MM.1S (cell line): ENCODE measurements at regions not wholly inside any gene's neighbourhood (a gene's known extent, or its start where the extent isn't known, plus 50 kb on each side); places are given as distances from the start of the nearest gene placed in this dataset.

Experiments used
- DNase-seq: peaks from one replicate; pipeline ENCODE4 v3.0.0-alpha.2; 2015
- H2AFZ ChIP-seq: fragments of 300-600 bp; sonication (generic); 2 replicates; pipeline ENCODE4 v1.6.0; 2016; ENCODE audit warnings: antibody characterized with exemption, low read length
- H3F3A ChIP-seq: fragments of 300-600 bp; sonication (generic); 2 replicates; pipeline ENCODE4 v1.6.1; 2016; ENCODE audit warnings: mild to moderate bottlenecking, antibody characterized with exemption, low read length, moderate library complexity, mixed read lengths; ENCODE audit not compliant: insufficient read depth
- H3K27ac ChIP-seq: fragments of 300-600 bp; sonication (generic); 2 replicates; pipeline ENCODE4 v1.5.1; 2016; ENCODE audit warnings: mild to moderate bottlenecking, low read length
- H3K27me3 ChIP-seq: fragments of 300-600 bp; sonication (generic); replicated peaks from 2 replicates; pipeline ENCODE4 v1.6.0; 2016; ENCODE audit warnings: low read length; ENCODE audit not compliant: insufficient read depth
- H3K36me3 ChIP-seq: fragments of 300-600 bp; sonication (generic); replicated peaks from 2 replicates; pipeline ENCODE4 v1.6.1; 2016; ENCODE audit warnings: mild to moderate bottlenecking, low read length, mixed read lengths; ENCODE audit not compliant: insufficient read depth
- H3K4me1 ChIP-seq: fragments of 300-600 bp; sonication (generic); 2 replicates; pipeline ENCODE4 v1.6.1; 2016; ENCODE audit warnings: low read length, mixed read lengths
- H3K4me2 ChIP-seq: fragments of 300-600 bp; sonication (generic); 2 replicates; pipeline ENCODE4 v1.6.0; 2016; ENCODE audit warnings: low read depth, low read length
- H3K4me3 ChIP-seq: fragments of 300-600 bp; sonication (generic); 2 replicates; pipeline ENCODE4 v1.5.1; 2016; ENCODE audit warnings: low read length, mixed read lengths
- H3K79me2 ChIP-seq: fragments of 300-600 bp; sonication (generic); 2 replicates; pipeline ENCODE4 v1.6.1; 2016; ENCODE audit warnings: mixed run types, low read length, mixed read lengths
- H3K9ac ChIP-seq: fragments of 300-600 bp; sonication (generic); 2 replicates; pipeline ENCODE4 v1.6.1; 2016; ENCODE audit warnings: low read length, mixed read lengths
- H3K9me2 ChIP-seq: fragments of 300-600 bp; sonication (generic); replicated peaks from 2 replicates; pipeline ENCODE4 v1.6.1; 2016; ENCODE audit warnings: mild to moderate bottlenecking, low read length, mixed read lengths; ENCODE audit not compliant: insufficient read depth
- H3K9me3 ChIP-seq: fragments of 300-600 bp; sonication (generic); replicated peaks from 2 replicates; pipeline ENCODE4 v1.6.1; 2016; ENCODE audit warnings: mild to moderate bottlenecking, low read length, mixed read lengths; ENCODE audit not compliant: insufficient read depth
- H4K20me1 ChIP-seq: fragments of 300-600 bp; sonication (generic); 2 replicates; pipeline ENCODE4 v1.6.1; 2016; ENCODE audit warnings: mild to moderate bottlenecking, low read length, moderate library complexity, mixed read lengths; ENCODE audit not compliant: insufficient read depth
- CTCF ChIP-seq: fragments of 300-600 bp; sonication (generic); IDR thresholded peaks from 2 replicates; pipeline ENCODE4 v1.5.1; 2016; ENCODE audit warnings: antibody characterized with exemption, low read length, mixed read lengths
- EZH2 ChIP-seq: fragments of 300-600 bp; sonication (generic); optimal IDR thresholded peaks from 2 replicates; pipeline ENCODE3; 2017; ENCODE audit warnings: low read depth, mild to moderate bottlenecking, antibody characterized with exemption, low read length, mixed read lengths
- EZH2phosphoT487 ChIP-seq: fragments of 300-600 bp; sonication (generic); IDR thresholded peaks from 2 replicates; pipeline ENCODE4 v1.6.1; 2018; ENCODE audit warnings: antibody characterized with exemption, low read length

- no peak for TF ChIP-seq EZH2phosphoT487
- Histone ChIP-seq H3K4me1 (no peaks in the 10 kb centered on the region), H3K36me3 (no peaks in the 10 kb centered on the region), H3K79me2 (no peaks in the 10 kb centered on the region), H3K4me3 (no peak overlapping the region), H3K27ac (no peak overlapping the region), H3K9me3 (no peaks in the 10 kb centered on the region), H3F3A (no peaks in the 10 kb centered on the region), H3K27me3 (no peaks in the 10 kb centered on the region), H3K9me2 (no peaks in the 10 kb centered on the region), H3K9ac (no peak overlapping the region), H3K4me2 (no peak overlapping the region), H4K20me1 (no peaks in the 10 kb centered on the region), H2AFZ (no peak overlapping the region)
- DNase-seq: no peak
Measured at GRCh38 chr1:55316947-55317662, 101.9 kb upstream of the USP24 start.

DNA sequence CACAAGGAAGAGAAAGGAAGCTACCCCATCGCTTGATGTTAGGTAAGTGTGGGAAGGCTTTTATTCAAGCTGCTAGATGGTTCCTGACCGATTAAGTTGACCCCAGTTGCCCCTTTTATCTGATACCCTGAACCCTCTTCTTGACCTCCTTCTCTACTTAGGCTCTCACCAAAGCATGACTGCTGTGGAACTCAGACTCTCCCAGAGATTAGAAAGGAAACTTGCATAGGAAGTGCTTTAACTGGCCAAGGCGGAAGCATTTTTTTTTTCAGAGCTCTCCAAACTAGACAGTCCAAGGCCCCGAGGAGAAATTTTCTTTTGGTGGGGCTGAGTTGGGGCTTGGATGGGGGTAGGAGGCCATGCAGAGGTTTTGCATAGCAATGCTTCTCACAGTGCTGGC, 101.3 kb upstream of the USP24 start:
- Histone ChIP-seq H3K9ac (no peak overlapping the region), H3K4me2 (no peak overlapping the region), H4K20me1 (no peaks in the 10 kb centered on the region), H3K4me3 (no peak overlapping the region), H3K79me2 (no peaks in the 10 kb centered on the region), H3K36me3 (no peaks in the 10 kb centered on the region), H2AFZ (no peak overlapping the region), H3K9me2 (no peaks in the 10 kb centered on the region), H3K9me3 (no peaks in the 10 kb centered on the region), H3K27me3 (no peaks in the 10 kb centered on the region), H3K27ac (no peak overlapping the region), H3K4me1 (no peaks in the 10 kb centered on the region), H3F3A (no peaks in the 10 kb centered on the region)
- DNase-seq: no peak
- TF ChIP-seq EZH2phosphoT487: no peak
- no peak for TF ChIP-seq EZH2
- no peak for TF ChIP-seq CTCF

GRCh38 chr1:55315552-55315951, 100.4 kb upstream of the USP24 start:
- no peak overlapping the region for H3K4me2 ChIP-seq
- TF ChIP-seq EZH2 (no peak), CTCF (no peak), EZH2phosphoT487 (no peak)
- H3K9me2 ChIP-seq: no peaks in the 10 kb centered on the region
- no peaks in the 10 kb centered on the region for H3F3A ChIP-seq
- no peak overlapping the region for H3K9ac ChIP-seq
- H3K4me3 ChIP-seq: no peak overlapping the region
- H4K20me1 ChIP-seq: no peaks in the 10 kb centered on the region
- H3K27ac ChIP-seq: no peak overlapping the region
- H3K27me3 ChIP-seq: no peaks in the 10 kb centered on the region
- H3K36me3 ChIP-seq: no peaks in the 10 kb centered on the region
- H3K79me2 ChIP-seq: no peaks in the 10 kb centered on the region
- H3K4me1 ChIP-seq: no peaks in the 10 kb centered on the region
- no peaks in the 10 kb centered on the region for H3K9me3 ChIP-seq
- H2AFZ ChIP-seq: no peak overlapping the region
- no peak for DNase-seq

DNA sequence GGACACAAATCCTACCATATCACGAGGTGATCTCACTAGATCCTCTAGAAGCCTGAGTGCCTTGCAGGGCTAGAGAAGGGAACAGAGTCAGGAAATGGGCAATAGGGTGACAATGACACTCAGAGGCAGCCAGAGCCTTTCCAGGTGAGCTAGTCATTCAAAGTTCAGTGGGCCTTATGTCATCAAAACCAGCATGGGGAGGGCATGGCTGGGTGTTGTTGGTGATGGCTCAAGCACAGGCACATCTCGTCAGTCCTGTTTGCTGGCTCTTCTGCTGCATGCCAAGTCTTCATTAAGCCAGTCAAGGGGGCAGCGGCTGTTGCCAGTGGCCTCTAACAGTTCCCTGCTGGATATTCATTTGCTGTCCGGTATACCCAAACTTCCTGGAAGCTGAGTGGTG, 99.6 kb upstream of the USP24 start:
- no peak overlapping the region for H3K4me3 ChIP-seq
- H3K9ac ChIP-seq: no peak overlapping the region
- no peak for TF ChIP-seq EZH2phosphoT487
- no peak for TF ChIP-seq CTCF
- TF ChIP-seq EZH2: no peak
- no peaks in the 10 kb centered on the region for H3K36me3 ChIP-seq
- H3K79me2 ChIP-seq: no peaks in the 10 kb centered on the region
- H3K9me3 ChIP-seq: no peaks in the 10 kb centered on the region
- no peaks in the 10 kb centered on the region for H4K20me1 ChIP-seq
- no peak overlapping the region for H3K27ac ChIP-seq
- H3K4me1 ChIP-seq: no peaks in the 10 kb centered on the region
- no peak overlapping the region for H2AFZ ChIP-seq
- H3K27me3 ChIP-seq: no peaks in the 10 kb centered on the region
- H3K9me2 ChIP-seq: no peaks in the 10 kb centered on the region
- no peak for DNase-seq
- no peaks in the 10 kb centered on the region for H3F3A ChIP-seq
- H3K4me2 ChIP-seq: no peak overlapping the region
